OCI-LY7 (cell line): ENCODE measurements at regions not wholly inside any gene's neighbourhood (a gene's known extent, or its start where the extent isn't known, plus 50 kb on each side); places are given as distances from the start of the nearest gene placed in this dataset.

Experiments used
- BruUV-seq: library from RNA; stranded (reverse); fragments of 400-500 nt; replicated peaks from 2 replicates; lab custom pipeline; 2021; lab: Mats Ljungman, UMichigan
- CTCF ChIA-PET: fragments of 300-600 bp; sonication (Branson Sonifier 250); formaldehyde crosslinking; loops from one replicate; lab custom pipeline; 2022; ENCODE audit warnings: antibody characterized with exemption; ENCODE audit not compliant: unreplicated experiment; lab: Charles Lee
- POLR2A ChIA-PET: fragments of 300-600 bp; sonication (Branson Sonifier 250); formaldehyde crosslinking; loops from one replicate; lab custom pipeline; 2022; ENCODE audit warnings: antibody characterized with exemption; lab: Charles Lee
- DNase-seq: peaks from one replicate; pipeline ENCODE4 v3.0.0-alpha.2; 2015; ENCODE audit warnings: low spot score
- H2AFZ ChIP-seq: fragments of 200-600 bp; sonication (generic), shearing (Covaris generic); 2 replicates; pipeline ENCODE4 v1.6.1; 2014; ENCODE audit warnings: mild to moderate bottlenecking, antibody characterized with exemption, low read length, moderate library complexity
- H3K27ac ChIP-seq: fragments of 200-600 bp; sonication (generic); 2 replicates; pipeline ENCODE4 v1.5.1; 2014; ENCODE audit warnings: mixed run types, low read depth, mild to moderate bottlenecking, moderate library complexity, low read length, inconsistent platforms; ENCODE audit not compliant: poor library complexity, severe bottlenecking
- H3K36me3 ChIP-seq: fragments of 200-600 bp; sonication (generic); 2 replicates; pipeline ENCODE4 v1.6.1; 2014; ENCODE audit warnings: mild to moderate bottlenecking, antibody characterized with exemption, low read length, moderate library complexity, mixed read lengths; ENCODE audit not compliant: insufficient read depth
- H3K4me1 ChIP-seq: fragments of 200-600 bp; sonication (generic); 2 replicates; pipeline ENCODE4 v1.5.1; 2014; ENCODE audit warnings: mild to moderate bottlenecking, low read length; ENCODE audit not compliant: insufficient read depth, poor library complexity, severe bottlenecking
- H3K4me2 ChIP-seq: fragments of 200-600 bp; sonication (generic); 2 replicates; pipeline ENCODE4 v1.6.1; 2014; ENCODE audit warnings: mild to moderate bottlenecking, low read length
- H3K4me3 ChIP-seq: fragments of 200-600 bp; sonication (generic); 2 replicates; pipeline ENCODE4 v1.5.1; 2014; ENCODE audit warnings: mild to moderate bottlenecking, low read depth, low read length; ENCODE audit not compliant: poor library complexity, severe bottlenecking
- H3K79me2 ChIP-seq: fragments of 200-600 bp; sonication (generic); 2 replicates; pipeline ENCODE4 v1.6.1; 2016; ENCODE audit warnings: low read depth, mild to moderate bottlenecking, low read length, moderate library complexity, mixed read lengths; ENCODE audit not compliant: insufficient read depth
- H3K9me2 ChIP-seq: fragments of 200-600 bp; sonication (generic); 2 replicates; pipeline ENCODE4 v1.6.1; 2016; ENCODE audit warnings: mild to moderate bottlenecking, low read length, mixed read lengths; ENCODE audit not compliant: insufficient read depth
- H3K9me3 ChIP-seq: fragments of 200-600 bp; sonication (generic); 2 replicates; pipeline ENCODE4 v1.6.1; 2014; ENCODE audit warnings: mild to moderate bottlenecking, mixed run types, low read length, mixed read lengths
- H4K20me1 ChIP-seq: fragments of 200-600 bp; sonication (generic); 2 replicates; pipeline ENCODE4 v1.6.1; 2014; ENCODE audit warnings: mild to moderate bottlenecking, antibody characterized with exemption, low read length, moderate library complexity, mixed read lengths; ENCODE audit not compliant: insufficient read depth
- CTCF ChIP-seq: fragments of 200-600 bp; sonication (generic); conservative IDR thresholded peaks from 2 replicates; pipeline ENCODE4 v1.5.1; 2014; ENCODE audit warnings: mild to moderate bottlenecking, antibody characterized with exemption, low read length, moderate library complexity, mixed read lengths
- EZH2phosphoT487 ChIP-seq: fragments of 200-600 bp; sonication (generic); IDR thresholded peaks from 2 replicates; pipeline ENCODE4 v1.6.1; 2018; ENCODE audit warnings: low read depth, borderline replicate concordance, mild to moderate bottlenecking, mixed run types, antibody characterized with exemption, low read length, moderate library complexity, mixed read lengths
- intact Hi-C: fragments of 100-400 bp; cut with micrococcal nuclease; formaldehyde crosslinking; loops from one replicate; pipeline ENCODE4 v1.10.0; 2022; ENCODE audit not compliant: unreplicated experiment

GRCh38 chr15:36519067-36519466 is 60.4 kb upstream of the CDIN1 start:
- Histone ChIP-seq H3K4me3 (no peak overlapping the region), H3K4me2 (no peak overlapping the region), H3K9me3 (no peaks in the 10 kb centered on the region), H2AFZ (no peak overlapping the region), H4K20me1 (no peaks in the 10 kb centered on the region), H3K4me1 (no peaks in the 10 kb centered on the region), H3K79me2 (no peaks in the 10 kb centered on the region), H3K9me2 (no peaks in the 10 kb centered on the region), H3K36me3 (no peaks in the 10 kb centered on the region), H3K27ac (no peak overlapping the region)
- intact Hi-C loops = loop anchor here (5.0 kb wide), 1 partner anchor 48 kb away; no protein-coding TSS in a partner anchor
- CTCF ChIA-PET = no interaction called here
- BruUV-seq = no TSS peak
- TF ChIP-seq EZH2phosphoT487 = no peak
- TF ChIP-seq CTCF = no peak
- POLR2A ChIA-PET = no interaction called here
- no peak for DNase-seq

DNA sequence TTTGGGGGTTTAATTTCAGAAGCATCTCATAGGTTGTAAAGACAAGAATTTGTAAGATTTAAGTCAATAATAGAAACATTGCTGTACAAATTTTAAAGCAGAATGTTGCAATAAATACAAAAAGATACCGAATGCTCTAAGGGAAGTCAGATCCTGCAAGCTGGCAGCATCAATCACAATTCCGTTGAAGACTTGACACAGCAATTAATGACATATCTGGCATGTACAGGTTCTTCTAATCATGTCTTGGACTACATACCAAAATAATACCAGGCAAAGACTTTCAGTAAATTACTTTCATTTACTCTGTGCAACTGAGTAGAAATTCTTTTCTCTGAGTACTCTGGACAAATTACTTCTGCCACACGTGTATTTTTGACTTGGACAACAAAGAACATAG is 54.0 kb upstream of the CDIN1 start:
- Histone ChIP-seq H3K4me2 (no peak overlapping the region), H3K9me2 (no peaks in the 10 kb centered on the region), H3K36me3 (no peaks in the 10 kb centered on the region), H3K4me3 (no peak overlapping the region), H3K27ac (no peak overlapping the region), H2AFZ (no peak overlapping the region), H3K4me1 (no peaks in the 10 kb centered on the region), H4K20me1 (no peaks in the 10 kb centered on the region), H3K9me3 (no peaks in the 10 kb centered on the region), H3K79me2 (no peaks in the 10 kb centered on the region)
- no peak for TF ChIP-seq EZH2phosphoT487
- no peak for TF ChIP-seq CTCF
- no peak for DNase-seq
- POLR2A ChIA-PET = no interaction called here
- intact Hi-C loops = no loop called here
- BruUV-seq = no TSS peak
- CTCF ChIA-PET = no interaction called here

- H3K27ac ChIP-seq = no peak overlapping the region
- no peak for TF ChIP-seq CTCF
- no peak for TF ChIP-seq EZH2phosphoT487
- CTCF ChIA-PET = no interaction called here
- no peak overlapping the region for H3K4me3 ChIP-seq
- DNase-seq = no peak
- POLR2A ChIA-PET = interaction anchor here (0.6 kb wide), 1 partner anchor 26 kb away, joined by 4 read pairs; no protein-coding TSS in a partner anchor
- intact Hi-C loops = no loop called here
- no peak overlapping the region for H3K4me2 ChIP-seq
- H3K9me3 ChIP-seq = no peaks in the 10 kb centered on the region
- no TSS peak for BruUV-seq
- no peaks in the 10 kb centered on the region for H3K79me2 ChIP-seq
- no peaks in the 10 kb centered on the region for H3K36me3 ChIP-seq
- no peaks in the 10 kb centered on the region for H4K20me1 ChIP-seq
- no peaks in the 10 kb centered on the region for H3K4me1 ChIP-seq
- H2AFZ ChIP-seq = no peak overlapping the region
- H3K9me2 ChIP-seq = no peaks in the 10 kb centered on the region
Observed at GRCh38 chr15:36527235-36528162, 51.9 kb upstream of the CDIN1 start.
